GM19452 (cell line): ENCODE measurements at regions not wholly inside any gene's neighbourhood (a gene's known extent, or its start where the extent isn't known, plus 50 kb on each side); places are given as distances from the start of the nearest gene placed in this dataset.
A peak's percentile ranks its signal among the peaks of the same experiment; 100 is the strongest.

Source experiments
- ATAC-seq: cut with Tn5 transposase; IDR thresholded peaks from one replicate; pipeline ENCODE4 v1.9.1; 2021; ENCODE audit not compliant: unreplicated experiment

DNA sequence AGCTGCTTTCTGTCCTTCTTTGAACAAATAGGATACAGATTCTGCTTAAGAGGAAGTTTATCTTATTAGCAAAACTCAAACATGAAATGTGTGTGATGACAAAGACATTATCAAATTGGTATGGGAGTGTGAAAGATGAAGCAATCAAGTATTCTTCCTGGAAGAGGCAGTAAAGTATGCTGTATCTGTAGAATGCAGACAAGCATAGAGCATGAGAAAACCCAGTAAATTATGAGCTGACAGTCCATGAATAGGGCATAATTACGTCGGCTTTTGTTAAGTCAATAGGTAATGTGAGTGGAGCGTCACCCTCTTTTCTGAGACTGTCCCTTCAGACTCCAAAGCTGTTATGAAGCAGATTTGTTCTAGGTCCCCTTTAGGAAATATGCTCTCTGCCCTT, 458.6 kb upstream of the NWD2 start:
- no peak for ATAC-seq

- ATAC-seq, result no peak
Observed at GRCh38 chr4:36786519-36786918, 458.0 kb upstream of the NWD2 start.

GRCh38 chr4:36794716-36795115, 449.8 kb upstream of the NWD2 start:
- no peak for ATAC-seq

GRCh38 chr4:36812149-36812548, 432.4 kb upstream of the NWD2 start:
- ATAC-seq, result no peak

DNA sequence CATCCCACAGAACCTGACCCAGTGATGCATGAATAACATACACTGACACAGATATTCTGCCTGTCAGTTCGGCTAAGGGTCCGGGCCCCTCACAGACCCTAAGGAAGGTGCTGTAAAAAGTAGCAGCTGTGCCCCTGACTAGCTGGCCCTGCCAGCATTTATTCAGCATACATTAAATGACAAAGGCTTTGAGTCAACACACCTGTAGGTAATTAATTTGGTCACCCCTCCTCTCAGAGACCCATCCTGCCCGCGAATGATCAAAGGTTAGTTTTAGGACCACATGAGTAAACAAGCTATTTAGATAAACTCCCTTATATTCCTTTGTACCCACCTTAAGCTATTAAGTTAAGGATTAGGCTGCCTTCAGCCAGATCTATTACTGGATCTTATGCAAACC, 429.0 kb upstream of the NWD2 start:
- ATAC-seq, result no peak

- ATAC-seq, result no peak
Observed at GRCh38 chr4:36823199-36823967, 421.2 kb upstream of the NWD2 start.

DNA sequence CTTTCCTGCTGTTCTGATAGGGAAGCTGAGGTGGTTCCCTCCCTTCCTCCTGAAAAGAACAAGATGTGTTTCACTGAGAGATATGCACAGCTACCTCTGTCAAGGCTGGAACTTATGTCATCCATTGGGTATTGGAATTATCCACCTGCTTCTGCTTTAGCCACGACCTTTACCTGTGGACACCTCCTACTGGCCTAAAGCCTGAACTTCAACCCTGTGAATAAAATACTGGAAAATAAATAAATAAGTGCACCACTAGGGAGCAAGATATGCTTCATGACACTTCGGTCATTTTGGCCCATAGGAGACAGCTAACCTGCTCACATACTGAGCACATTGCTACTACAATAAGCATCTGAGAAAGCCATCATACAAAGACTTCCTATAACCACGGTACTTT, 419.9 kb upstream of the NWD2 start:
- no peak for ATAC-seq

DNA sequence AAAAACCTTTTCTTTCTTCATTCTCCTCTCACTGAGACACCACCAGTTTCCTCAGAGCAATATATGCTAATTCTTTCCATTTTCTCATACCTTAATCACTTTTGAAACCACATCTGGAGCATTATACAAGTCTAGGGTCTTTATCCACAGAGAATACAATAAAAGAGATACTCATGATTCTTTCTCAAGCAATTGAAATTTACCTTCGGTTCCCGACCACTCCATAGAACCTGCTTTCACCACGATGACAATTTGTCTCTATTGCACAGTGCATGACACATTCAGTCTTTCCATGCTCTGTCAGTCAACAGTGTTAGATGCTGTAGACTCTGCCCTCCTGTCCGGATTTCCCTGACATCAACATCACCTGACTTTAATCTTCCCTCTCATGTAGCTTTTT, 409.3 kb upstream of the NWD2 start:
- ATAC-seq, result no peak

GRCh38 chr4:36841583-36842326, 402.8 kb upstream of the NWD2 start:
- peak; percentile 54 for ATAC-seq

DNA sequence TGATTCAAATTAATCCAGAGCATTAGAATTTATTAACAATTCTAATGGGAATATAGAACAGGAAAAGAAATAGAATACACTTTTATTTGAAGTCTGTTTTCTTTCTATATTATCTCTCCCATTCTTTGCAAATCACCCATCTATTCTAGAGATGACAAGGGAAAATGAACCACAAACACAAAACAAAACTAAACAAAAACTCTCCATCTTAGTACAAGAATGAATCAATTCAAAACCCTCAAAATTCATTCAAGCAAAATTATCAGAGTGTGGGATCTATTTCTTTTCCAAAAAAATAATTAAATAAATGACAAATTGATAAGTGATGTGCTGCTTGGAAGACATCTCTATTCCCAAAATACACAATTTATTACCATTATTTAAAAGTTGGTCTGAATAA, 400.1 kb upstream of the NWD2 start:
- no peak for ATAC-seq

GRCh38 chr4:36852856-36853255, 391.7 kb upstream of the NWD2 start:
- ATAC-seq, result no peak

GRCh38 chr4:36854554-36854953, 390.0 kb upstream of the NWD2 start:
- ATAC-seq, result no peak

GRCh38 chr4:36863601-36864000, 380.9 kb upstream of the NWD2 start:
- ATAC-seq, result no peak

DNA sequence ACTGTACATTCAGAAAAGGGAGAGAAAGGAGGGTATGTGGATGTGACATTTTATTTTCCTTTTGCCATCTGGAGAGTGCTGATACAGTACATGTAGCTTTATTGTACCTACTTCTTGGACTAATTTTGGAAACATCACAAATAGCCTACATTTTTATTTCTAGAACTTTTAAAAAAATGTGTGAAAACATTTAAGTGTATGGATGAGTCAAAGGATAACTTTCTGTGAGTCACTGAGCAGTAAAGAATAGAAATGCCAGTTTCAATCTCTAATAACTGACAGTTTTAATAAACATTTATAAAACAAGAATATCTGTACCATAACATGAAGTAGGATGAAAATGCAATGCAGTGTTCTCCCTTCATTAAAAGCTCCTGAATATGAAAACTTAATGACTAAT, 374.4 kb upstream of the NWD2 start:
- ATAC-seq, result no peak

DNA sequence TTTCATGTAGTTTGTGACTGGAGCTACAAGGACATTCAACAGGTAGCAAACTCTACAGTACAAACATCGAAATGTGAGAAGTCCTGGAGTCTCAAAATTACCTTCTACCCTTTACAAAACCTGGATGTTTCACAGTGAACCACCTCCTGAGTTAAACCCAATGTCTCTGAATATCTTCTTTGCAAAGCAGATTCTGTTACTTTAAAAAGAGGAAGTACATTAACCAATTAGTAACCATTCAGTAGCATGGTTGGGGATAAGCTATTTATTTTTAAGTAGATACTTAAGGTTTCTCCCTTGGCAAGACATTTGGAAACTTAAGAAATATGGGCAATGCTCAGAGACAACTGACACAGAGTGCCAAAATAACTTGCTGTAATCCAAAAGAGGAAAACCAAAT, 371.9 kb upstream of the NWD2 start:
- ATAC-seq, result no peak

GRCh38 chr4:36884151-36884550, 360.4 kb upstream of the NWD2 start:
- no peak for ATAC-seq

GRCh38 chr4:36891971-36892370, 352.6 kb upstream of the NWD2 start:
- no peak for ATAC-seq

DNA sequence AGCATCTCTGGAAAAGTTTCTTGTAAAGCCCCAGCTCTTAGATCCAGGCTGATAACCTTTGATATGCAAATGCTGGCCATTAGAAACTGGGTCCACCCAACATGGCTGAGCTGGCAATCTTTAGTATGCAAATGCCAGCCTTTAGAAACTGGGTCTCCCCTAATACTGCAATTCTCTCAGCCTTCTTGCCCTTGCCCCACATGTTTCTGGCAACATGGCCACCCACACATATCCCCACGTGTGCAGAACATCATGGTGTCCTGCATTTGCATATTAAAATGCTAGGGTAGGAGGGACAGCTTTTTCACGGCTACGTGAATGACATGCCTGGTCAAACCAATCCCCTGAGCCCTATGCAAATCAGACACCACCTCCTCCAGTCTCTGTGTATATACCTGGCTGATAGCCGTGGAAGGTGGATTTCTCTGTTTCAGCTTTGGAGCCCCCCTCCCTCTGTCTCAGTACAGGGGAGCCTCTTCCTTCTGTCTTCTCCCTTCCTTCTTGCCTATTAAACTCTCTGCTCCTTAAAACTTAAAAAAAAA, 344.0 kb upstream of the NWD2 start:
- no peak for ATAC-seq

DNA sequence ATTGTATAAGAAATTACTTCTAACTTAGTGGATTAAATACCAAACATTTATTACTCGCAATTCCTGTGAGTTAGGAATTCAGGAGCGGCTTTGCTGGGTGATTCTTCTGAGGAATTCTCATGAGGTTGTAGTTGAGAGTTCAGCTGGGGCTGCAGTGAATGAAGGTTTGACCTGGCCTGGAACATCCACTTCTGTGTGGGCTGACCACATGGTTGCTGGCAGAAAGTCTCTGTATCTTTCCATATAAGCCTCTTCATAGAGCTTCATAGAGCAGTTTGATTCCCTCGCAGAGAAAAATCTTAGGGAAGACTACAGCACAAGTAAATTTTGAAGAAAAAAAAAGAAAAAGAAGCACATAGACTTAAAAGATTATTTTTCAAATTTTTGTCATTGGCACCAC, 339.7 kb upstream of the NWD2 start:
- no peak for ATAC-seq

DNA sequence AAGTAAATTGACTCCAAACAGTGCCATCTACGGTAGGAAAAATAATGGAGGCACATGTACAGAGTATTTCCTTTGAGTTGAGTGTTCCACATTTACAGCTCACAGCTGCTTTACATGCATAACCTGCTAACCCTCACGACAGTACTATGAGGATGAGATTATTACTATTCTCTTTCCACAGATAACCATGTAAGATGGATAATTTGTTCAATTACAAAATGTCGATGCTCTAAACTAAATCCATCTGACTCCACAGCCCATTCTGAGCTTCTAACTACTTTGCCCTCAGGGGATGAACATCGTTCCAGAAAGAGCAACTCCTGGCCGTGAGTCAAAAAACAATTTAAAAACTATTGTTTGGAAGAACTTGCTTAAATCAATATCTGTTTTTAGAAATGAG, 330.4 kb upstream of the NWD2 start:
- ATAC-seq, result no peak

DNA sequence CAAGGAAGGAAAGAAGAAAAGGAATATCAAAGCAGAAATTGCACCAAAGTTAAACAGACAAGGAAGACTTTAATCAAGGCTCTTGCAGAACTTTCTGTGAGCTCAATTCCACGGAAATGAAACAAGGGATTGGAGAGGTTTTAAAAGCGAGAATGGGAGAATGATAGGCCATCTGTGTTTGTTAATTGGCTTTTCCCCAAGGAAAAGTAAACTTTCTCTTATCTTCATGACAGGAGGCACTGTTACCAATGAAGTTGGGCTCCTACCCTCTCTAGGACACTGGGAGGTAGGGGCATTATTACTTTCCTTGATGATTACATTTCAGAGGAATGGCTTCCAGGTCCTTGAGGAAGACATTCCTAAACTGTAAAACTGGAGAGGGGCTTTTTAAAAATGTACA, 328.8 kb upstream of the NWD2 start:
- no peak for ATAC-seq

DNA sequence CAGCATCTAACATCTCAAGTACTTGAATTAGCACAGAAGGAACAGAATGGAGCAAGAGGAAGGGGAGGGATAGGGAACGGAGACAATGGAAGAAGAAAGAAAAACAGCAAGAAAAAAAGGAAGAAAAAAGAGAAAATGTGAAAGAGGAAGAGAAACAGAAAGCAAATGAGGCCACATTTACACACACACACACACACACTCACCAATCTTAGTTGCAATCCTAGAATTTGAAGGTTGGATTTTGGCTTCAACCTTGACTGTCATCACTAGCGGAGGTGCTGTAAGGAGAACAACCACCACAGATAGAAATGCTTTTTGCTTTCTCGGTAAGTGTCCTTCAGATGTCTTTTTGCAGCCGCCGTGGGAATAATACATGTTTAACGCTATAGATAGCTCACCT, 327.1 kb upstream of the NWD2 start:
- ATAC-seq, result no peak
